CD4-positive, alpha-beta T cell (primary cell): ENCODE measurements at regions not wholly inside any gene's neighbourhood (a gene's known extent, or its start where the extent isn't known, plus 50 kb on each side); places are given as distances from the start of the nearest gene placed in this dataset.

ENCODE experiments used
- ATAC-seq: fragments of 200-7000 bp; cut with Tn5 transposase; one replicate; pipeline ENCODE4 v1.10.0; 2022; ENCODE audit warnings: mild to moderate bottlenecking; ENCODE audit not compliant: poor library complexity
- CTCF ChIA-PET: fragments of 350-600 bp; sonication (Branson Sonifier 250); formaldehyde crosslinking; loops from one replicate; lab custom pipeline; 2021; ENCODE audit warnings: antibody characterized with exemption, inconsistent platforms; lab: Charles Lee
- POLR2A ChIA-PET: fragments of 350-600 bp; sonication (Branson Sonifier 250); formaldehyde crosslinking; loops from one replicate; lab custom pipeline; 2021; ENCODE audit warnings: antibody characterized with exemption, inconsistent platforms; lab: Charles Lee
- DNase-seq, 14 experiments: peaks; one replicate each; pipeline ENCODE4 v3.0.0-alpha.2; 2013 to 2020; ENCODE audit warnings: mixed read lengths in 2 of 14
- H3K27ac ChIP-seq, 2 donors: one replicate each; pipeline versions ENCODE4 v1.5.1 to v1.7.0; 2013; ENCODE audit warnings: low read length in 2 of 2, low read depth in 1 of 2, mild to moderate bottlenecking in 1 of 2
- H3K27me3 ChIP-seq, 2 experiments: 1 replicate in 1 of 2; 2 replicates in 1 of 2; pipeline versions ENCODE4 v1.6.1 to v1.7.0; 2013; ENCODE audit warnings: low read length in 2 of 2, control low read depth in 1 of 2, mild to moderate bottlenecking in 1 of 2, moderate library complexity in 1 of 2; ENCODE audit not compliant: insufficient read depth in 2 of 2, control insufficient read depth in 1 of 2
- H3K36me3 ChIP-seq: one replicate; pipeline ENCODE4 v1.6.1; 2013; ENCODE audit warnings: low read length, control low read depth; ENCODE audit not compliant: insufficient read depth
- H3K4me1 ChIP-seq: one replicate; pipeline ENCODE4 v1.6.1; 2013; ENCODE audit warnings: low read length, control low read depth; ENCODE audit not compliant: insufficient read depth
- H3K4me3 ChIP-seq: one replicate; pipeline ENCODE4 v1.5.1; 2013; ENCODE audit warnings: mild to moderate bottlenecking, low read length, moderate library complexity
- H3K9me3 ChIP-seq, 2 experiments: 1 replicate in 1 of 2; 2 replicates in 1 of 2; pipeline versions ENCODE4 v1.6.1 to v1.7.0; 2013; ENCODE audit warnings: low read length in 2 of 2, mild to moderate bottlenecking in 2 of 2, control low read depth in 1 of 2, moderate library complexity in 1 of 2; ENCODE audit not compliant: control insufficient read depth in 1 of 2, insufficient read depth in 1 of 2
- H3K27ac Mint-ChIP-seq: one replicate; pipeline ENCODE4 v1.8.0; 2020; ENCODE audit warnings: mixed read lengths
- H3K27me3 Mint-ChIP-seq: one replicate; pipeline ENCODE4 v1.8.0; 2021; ENCODE audit warnings: mixed read lengths
- H3K36me3 Mint-ChIP-seq: one replicate; pipeline ENCODE4 v1.8.0; 2021; ENCODE audit warnings: low read depth, mixed read lengths
- H3K4me1 Mint-ChIP-seq: one replicate; pipeline ENCODE4 v1.8.0; 2021; ENCODE audit warnings: low read depth, mixed read lengths
- H3K4me3 Mint-ChIP-seq: one replicate; pipeline ENCODE4 v1.8.0; 2020; ENCODE audit warnings: mild to moderate bottlenecking, mixed read lengths
- H3K9me3 Mint-ChIP-seq: one replicate; pipeline ENCODE4 v1.8.0; 2020; ENCODE audit warnings: mixed read lengths
- intact Hi-C, 2 experiments: fragments of 100-400 bp; cut with DNase I in 1 of 2; cut with micrococcal nuclease in 1 of 2; formaldehyde crosslinking; loops; one replicate each; pipeline versions ENCODE4 v1.15.1 to v1.9.0; 2023 to 2025; cut with DNase I, micrococcal nuclease
- TF ChIP-seq, protein P1 (sequence below): fragments of 200-600 bp; IDR thresholded peaks from one replicate; pipeline ENCODE4 v1.8.0; 2022; ENCODE audit warnings: antibody characterized with exemption, mild to moderate bottlenecking

DNA sequence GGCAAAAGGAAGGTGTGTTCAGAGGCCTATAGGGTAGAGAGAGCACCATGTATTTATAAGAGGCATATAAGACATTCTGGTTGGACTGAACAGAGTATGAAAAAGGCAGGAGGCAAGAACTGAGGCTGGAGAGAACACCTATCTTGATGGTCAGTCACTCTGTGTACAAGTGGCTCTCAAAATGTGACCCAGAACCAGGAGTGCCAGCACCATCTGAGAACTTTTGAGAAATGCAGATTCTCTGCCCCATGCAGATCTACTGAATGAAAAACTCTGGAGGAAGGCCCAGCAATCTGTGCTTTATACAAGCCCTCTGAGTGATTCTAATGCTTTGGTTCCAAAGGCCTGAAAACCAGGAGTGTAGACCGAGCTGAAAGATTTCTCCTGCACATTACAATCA lies 324.0 kb upstream of the IL12A start:
- Mint-ChIP-seq H3K36me3 (no peaks in the 10 kb centered on the region), H3K27me3 (no peaks in the 10 kb centered on the region), H3K27ac (no peak overlapping the region), H3K9me3 (peaks cover 11% of the 10 kb centered on the region), H3K4me3 (no peak overlapping the region), H3K4me1 (no peaks in the 10 kb centered on the region)
- ChIA-PET POLR2A (no interaction called here), CTCF (no interaction called here)
- Histone ChIP-seq H3K9me3 (no peaks in the 10 kb centered on the region), H3K36me3 (no peaks in the 10 kb centered on the region), H3K4me1 (no peaks in the 10 kb centered on the region), H3K4me3 (no peak overlapping the region), H3K27me3 (no peaks in the 10 kb centered on the region), H3K27ac (no peak overlapping the region)
- ATAC-seq (no peak), DNase-seq (no peak)
- TF ChIP-seq, protein P1, sequence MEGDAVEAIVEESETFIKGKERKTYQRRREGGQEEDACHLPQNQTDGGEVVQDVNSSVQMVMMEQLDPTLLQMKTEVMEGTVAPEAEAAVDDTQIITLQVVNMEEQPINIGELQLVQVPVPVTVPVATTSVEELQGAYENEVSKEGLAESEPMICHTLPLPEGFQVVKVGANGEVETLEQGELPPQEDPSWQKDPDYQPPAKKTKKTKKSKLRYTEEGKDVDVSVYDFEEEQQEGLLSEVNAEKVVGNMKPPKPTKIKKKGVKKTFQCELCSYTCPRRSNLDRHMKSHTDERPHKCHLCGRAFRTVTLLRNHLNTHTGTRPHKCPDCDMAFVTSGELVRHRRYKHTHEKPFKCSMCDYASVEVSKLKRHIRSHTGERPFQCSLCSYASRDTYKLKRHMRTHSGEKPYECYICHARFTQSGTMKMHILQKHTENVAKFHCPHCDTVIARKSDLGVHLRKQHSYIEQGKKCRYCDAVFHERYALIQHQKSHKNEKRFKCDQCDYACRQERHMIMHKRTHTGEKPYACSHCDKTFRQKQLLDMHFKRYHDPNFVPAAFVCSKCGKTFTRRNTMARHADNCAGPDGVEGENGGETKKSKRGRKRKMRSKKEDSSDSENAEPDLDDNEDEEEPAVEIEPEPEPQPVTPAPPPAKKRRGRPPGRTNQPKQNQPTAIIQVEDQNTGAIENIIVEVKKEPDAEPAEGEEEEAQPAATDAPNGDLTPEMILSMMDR = no peak
- intact Hi-C loops = no loop called here

DNA sequence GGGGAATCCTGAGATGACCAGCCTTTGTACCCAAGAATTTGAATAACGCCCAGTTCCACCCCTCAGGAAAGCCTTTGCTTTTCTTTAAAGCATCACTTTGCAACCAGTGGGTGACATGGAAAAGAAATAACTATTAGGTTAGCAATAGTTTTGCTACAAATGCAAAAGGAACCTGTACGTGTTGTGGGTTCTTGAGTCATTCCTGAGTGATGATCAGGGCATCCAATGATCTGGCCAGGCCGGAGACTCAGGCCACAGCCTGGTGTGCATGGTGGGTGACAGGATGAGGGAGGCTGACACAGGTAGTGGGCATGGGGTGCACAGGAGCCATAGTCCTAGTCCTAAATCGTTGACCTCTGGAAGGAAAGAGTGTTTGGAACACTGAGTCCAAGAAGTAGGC lies 321.4 kb upstream of the IL12A start:
- Mint-ChIP-seq H3K9me3 (peaks cover 3% of the 10 kb centered on the region), H3K4me3 (no peak overlapping the region), H3K27me3 (no peaks in the 10 kb centered on the region), H3K36me3 (no peaks in the 10 kb centered on the region), H3K27ac (no peak overlapping the region), H3K4me1 (no peaks in the 10 kb centered on the region)
- DNase-seq (no peak), ATAC-seq (no peak)
- Histone ChIP-seq H3K27ac (no peak overlapping the region), H3K27me3 (no peaks in the 10 kb centered on the region), H3K36me3 (no peaks in the 10 kb centered on the region), H3K9me3 (no peaks in the 10 kb centered on the region), H3K4me3 (no peak overlapping the region), H3K4me1 (no peaks in the 10 kb centered on the region)
- intact Hi-C loops = no loop called here
- CTCF ChIA-PET = no interaction called here
- TF ChIP-seq, protein P1 = no peak
- POLR2A ChIA-PET = no interaction called here

DNA sequence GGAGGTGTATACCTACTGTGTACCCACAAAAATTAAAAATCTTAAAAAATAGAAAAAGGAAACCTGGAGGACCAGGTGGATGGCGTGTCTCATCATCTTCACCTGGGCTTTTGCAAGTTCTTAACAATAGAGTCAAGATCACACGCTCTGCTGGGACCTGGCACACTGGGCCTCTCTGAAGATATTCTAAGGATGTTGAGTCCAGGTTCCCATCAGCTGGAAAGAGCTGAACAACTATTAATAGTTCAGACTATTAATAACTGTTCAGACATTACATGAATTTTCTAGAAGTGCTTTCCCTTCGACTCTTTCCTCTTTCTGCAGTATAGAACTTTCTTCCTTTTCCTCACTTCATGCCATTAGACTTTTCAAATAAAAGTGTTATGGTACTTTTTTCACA lies 320.2 kb upstream of the IL12A start:
- no peaks in the 10 kb centered on the region for H3K4me1 ChIP-seq
- Mint-ChIP-seq H3K27ac (no peak overlapping the region), H3K4me3 (no peak overlapping the region), H3K9me3 (no peaks in the 10 kb centered on the region), H3K4me1 (no peaks in the 10 kb centered on the region), H3K36me3 (no peaks in the 10 kb centered on the region), H3K27me3 (no peaks in the 10 kb centered on the region)
- no peak for ATAC-seq
- H3K4me3 ChIP-seq = no peak overlapping the region
- POLR2A ChIA-PET = no interaction called here
- intact Hi-C loops = no loop called here
- no peak overlapping the region for H3K27ac ChIP-seq
- CTCF ChIA-PET = no interaction called here
- no peaks in the 10 kb centered on the region for H3K36me3 ChIP-seq
- TF ChIP-seq, protein P1 = no peak
- no peaks in the 10 kb centered on the region for H3K9me3 ChIP-seq
- no peaks in the 10 kb centered on the region for H3K27me3 ChIP-seq
- no peak for DNase-seq
